Breast epithelium (tissue), 4 donors: ENCODE measurements at regions not wholly inside any gene's neighbourhood (a gene's known extent, or its start where the extent isn't known, plus 50 kb on each side); places are given as distances from the start of the nearest gene placed in this dataset.

Experiments
- DNase-seq, 2 donors: peaks; one replicate each; pipeline ENCODE4 v3.0.0-alpha.2; 2019; ENCODE audit warnings: low spot score in 2 of 2
- H3K27ac ChIP-seq, 2 donors: fragments of 200-600 bp; sonication (generic) in 1 of 2; one replicate each; pipeline ENCODE4 v1.5.1; 2016 to 2019; ENCODE audit warnings: mild to moderate bottlenecking in 1 of 2
- H3K27me3 ChIP-seq, 2 donors: fragments of 200-600 bp; sonication (generic) in 1 of 2; one replicate each; pipeline versions ENCODE4 v1.5.1 to v1.6.0; 2017 to 2019; ENCODE audit warnings: control low read depth in 1 of 2, mild to moderate bottlenecking in 1 of 2
- H3K36me3 ChIP-seq: fragments of 200-600 bp; one replicate; pipeline ENCODE4 v1.5.1; 2019
- H3K4me1 ChIP-seq, 2 donors: fragments of 200-600 bp; sonication (generic); one replicate each; pipeline ENCODE4 v1.5.1; 2016 to 2019; ENCODE audit warnings: control low read depth in 1 of 2
- H3K4me3 ChIP-seq, 3 donors: fragments of 200-600 bp; sonication (generic); 1 replicate in 2 of 3; 2 replicates in 1 of 3; pipeline ENCODE4 v1.5.1; 2016 to 2019; ENCODE audit warnings: mild to moderate bottlenecking in 3 of 3, moderate library complexity in 2 of 3
- H3K9me3 ChIP-seq, 2 donors: fragments of 200-600 bp; sonication (generic) in 1 of 2; one replicate each; pipeline ENCODE4 v1.5.1; 2016 to 2019; ENCODE audit warnings: control low read depth in 1 of 2
- POLR2A ChIP-seq: fragments of 450-650 bp; IDR thresholded peaks from one replicate; pipeline ENCODE4 v1.6.1; 2016; ENCODE audit warnings: antibody characterized with exemption, mild to moderate bottlenecking, moderate library complexity
- POLR2AphosphoS5 ChIP-seq, 3 donors: sonication (generic); formaldehyde crosslinking; IDR thresholded peaks; one replicate each; pipeline ENCODE4 v1.6.1; 2017; ENCODE audit warnings: antibody characterized with exemption in 3 of 3
- intact Hi-C: fragments of 100-400 bp; cut with DNase I; formaldehyde crosslinking; loops from one replicate; pipeline ENCODE4 v1.15.1; 2023; ENCODE audit warnings: low total_unique reads
- TF ChIP-seq, protein P1 (sequence below), 3 donors: fragments of 450-650 bp; IDR thresholded peaks; one replicate each; pipeline ENCODE4 v1.5.1; 2016 to 2017; ENCODE audit warnings: antibody characterized with exemption in 3 of 3, mild to moderate bottlenecking in 3 of 3, moderate library complexity in 3 of 3

DNA sequence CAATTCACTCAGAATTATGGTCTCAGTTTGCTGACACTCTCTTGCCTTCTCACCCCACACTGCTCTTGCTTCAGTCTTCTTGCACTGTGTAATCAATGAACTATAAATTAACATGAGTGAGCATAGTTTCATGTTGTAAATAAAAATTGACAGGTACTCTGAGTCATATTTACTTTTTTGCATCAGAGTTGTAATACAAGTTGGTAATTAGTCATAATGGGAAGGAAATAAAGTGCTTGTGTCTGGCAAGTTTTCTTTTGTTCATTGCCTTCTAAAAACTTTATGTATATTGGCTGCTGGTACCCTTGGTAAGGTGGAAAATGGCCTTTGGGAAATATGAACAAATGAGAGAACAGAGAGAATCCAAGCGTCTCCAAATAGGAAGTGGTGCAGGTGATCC lies 169.3 kb upstream of the MAGI2 start:
- Histone ChIP-seq H3K4me1 (no peaks in the 10 kb centered on the region), H3K36me3 (no peaks in the 10 kb centered on the region), H3K9me3 (no peaks in the 10 kb centered on the region), H3K27me3 (no peaks in the 10 kb centered on the region), H3K4me3 (no peak overlapping the region), H3K27ac (no peak overlapping the region)
- TF ChIP-seq POLR2AphosphoS5 (IDR thresholded peaks at IDR 0.05) (no peak), POLR2A (no peak)
- TF ChIP-seq, protein P1, sequence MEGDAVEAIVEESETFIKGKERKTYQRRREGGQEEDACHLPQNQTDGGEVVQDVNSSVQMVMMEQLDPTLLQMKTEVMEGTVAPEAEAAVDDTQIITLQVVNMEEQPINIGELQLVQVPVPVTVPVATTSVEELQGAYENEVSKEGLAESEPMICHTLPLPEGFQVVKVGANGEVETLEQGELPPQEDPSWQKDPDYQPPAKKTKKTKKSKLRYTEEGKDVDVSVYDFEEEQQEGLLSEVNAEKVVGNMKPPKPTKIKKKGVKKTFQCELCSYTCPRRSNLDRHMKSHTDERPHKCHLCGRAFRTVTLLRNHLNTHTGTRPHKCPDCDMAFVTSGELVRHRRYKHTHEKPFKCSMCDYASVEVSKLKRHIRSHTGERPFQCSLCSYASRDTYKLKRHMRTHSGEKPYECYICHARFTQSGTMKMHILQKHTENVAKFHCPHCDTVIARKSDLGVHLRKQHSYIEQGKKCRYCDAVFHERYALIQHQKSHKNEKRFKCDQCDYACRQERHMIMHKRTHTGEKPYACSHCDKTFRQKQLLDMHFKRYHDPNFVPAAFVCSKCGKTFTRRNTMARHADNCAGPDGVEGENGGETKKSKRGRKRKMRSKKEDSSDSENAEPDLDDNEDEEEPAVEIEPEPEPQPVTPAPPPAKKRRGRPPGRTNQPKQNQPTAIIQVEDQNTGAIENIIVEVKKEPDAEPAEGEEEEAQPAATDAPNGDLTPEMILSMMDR (IDR thresholded peaks at IDR 0.05), result no peak
- no peak for DNase-seq
- intact Hi-C loops, result no loop called here

DNA sequence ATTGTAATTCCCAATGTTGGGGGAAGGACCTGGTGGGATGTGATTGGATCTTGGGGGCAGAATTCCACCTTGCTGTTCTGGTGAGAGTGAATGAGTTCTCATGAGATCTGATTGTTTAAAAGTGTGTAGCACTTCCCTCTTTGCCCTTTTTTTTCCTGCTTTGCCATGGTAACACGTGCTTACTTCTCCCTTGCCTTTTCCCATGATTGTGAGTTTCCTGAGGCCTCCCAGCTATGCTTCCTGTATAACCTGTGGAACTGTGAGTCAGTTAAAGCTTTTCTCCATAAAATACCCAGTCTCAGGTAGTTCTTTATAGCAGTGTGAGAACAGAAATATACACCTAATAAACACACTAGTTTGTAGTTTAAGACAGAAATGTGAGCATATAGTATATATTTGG lies 166.8 kb upstream of the MAGI2 start:
- H3K36me3 ChIP-seq, result no peaks in the 10 kb centered on the region
- H3K27me3 ChIP-seq, result no peaks in the 10 kb centered on the region
- H3K9me3 ChIP-seq, result no peaks in the 10 kb centered on the region
- no peak for DNase-seq
- no peak overlapping the region for H3K27ac ChIP-seq
- no peaks in the 10 kb centered on the region for H3K4me1 ChIP-seq
- H3K4me3 ChIP-seq, result no peak overlapping the region
- intact Hi-C loops, result no loop called here
- TF ChIP-seq, protein P1 (IDR thresholded peaks at IDR 0.05), result no peak
- no peak for TF ChIP-seq POLR2AphosphoS5 (IDR thresholded peaks at IDR 0.05)
- no peak for TF ChIP-seq POLR2A

DNA sequence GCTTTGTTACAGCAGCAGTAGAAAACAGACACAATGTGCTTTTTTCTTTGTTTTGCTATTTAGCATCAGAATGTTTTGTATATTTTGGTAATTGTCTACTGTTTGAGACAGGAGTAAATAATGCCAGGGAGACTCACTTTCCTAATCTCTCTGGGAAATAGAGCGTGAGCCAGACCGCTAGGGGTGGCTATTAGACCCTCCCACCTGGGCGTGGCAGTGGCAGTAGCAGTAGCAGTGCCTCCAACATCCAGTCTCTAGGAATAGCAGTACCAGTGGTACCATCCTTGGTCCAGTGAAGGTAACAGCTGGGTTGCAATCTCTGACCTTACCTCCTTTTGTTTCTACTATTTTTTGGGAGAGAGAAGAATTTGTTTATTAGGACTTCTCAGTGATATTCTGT lies 165.7 kb upstream of the MAGI2 start:
- Histone ChIP-seq H3K4me1 (no peaks in the 10 kb centered on the region), H3K27ac (no peak overlapping the region), H3K4me3 (no peak overlapping the region), H3K27me3 (no peaks in the 10 kb centered on the region), H3K9me3 (no peaks in the 10 kb centered on the region), H3K36me3 (no peaks in the 10 kb centered on the region)
- intact Hi-C loops, result no loop called here
- TF ChIP-seq POLR2A (no peak), POLR2AphosphoS5 (IDR thresholded peaks at IDR 0.05) (no peak)
- TF ChIP-seq, protein P1 (IDR thresholded peaks at IDR 0.05), result no peak
- DNase-seq, result no peak

DNA sequence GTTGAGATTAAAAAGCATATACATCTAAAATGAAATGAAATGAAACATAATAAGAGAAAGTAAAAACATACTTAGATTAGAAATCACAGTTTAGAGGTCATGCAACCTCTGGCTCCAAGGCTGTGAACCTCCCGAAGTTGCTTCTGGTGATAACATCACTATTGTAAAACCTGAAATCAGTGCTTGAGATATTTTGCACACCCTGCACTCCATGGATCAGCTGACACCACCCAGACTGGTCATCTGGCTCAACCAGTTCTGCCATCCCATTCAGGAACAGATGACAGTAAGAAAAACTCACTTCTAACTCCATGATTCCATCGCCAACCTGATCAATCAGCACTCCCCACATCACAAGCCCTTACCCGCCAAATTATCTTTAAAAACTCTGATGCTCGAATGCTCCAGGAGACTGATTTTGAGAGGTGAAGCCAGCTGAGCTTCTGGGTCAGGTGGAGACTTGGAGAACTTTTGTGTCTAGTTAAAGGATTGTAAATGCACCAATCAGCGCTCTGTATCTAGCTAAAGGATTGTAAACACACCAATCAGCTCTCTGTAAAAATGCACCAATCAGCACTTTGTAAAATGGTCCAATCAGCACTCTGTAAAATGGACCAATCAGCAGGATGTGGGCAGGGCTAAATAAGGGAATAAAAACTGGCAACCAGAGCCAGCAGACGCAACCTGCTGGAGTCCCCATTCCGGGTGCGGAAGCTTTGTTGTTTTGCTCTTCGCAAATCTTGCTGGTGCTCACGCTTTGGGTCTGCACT lies 162.6 kb upstream of the MAGI2 start:
- Histone ChIP-seq H3K4me1 (no peaks in the 10 kb centered on the region), H3K4me3 (no peak overlapping the region), H3K36me3 (no peaks in the 10 kb centered on the region), H3K9me3 (no peaks in the 10 kb centered on the region), H3K27ac (no peak overlapping the region), H3K27me3 (no peaks in the 10 kb centered on the region)
- intact Hi-C loops, result no loop called here
- DNase-seq, result no peak
- TF ChIP-seq, protein P1 (IDR thresholded peaks at IDR 0.05), result no peak
- no peak for TF ChIP-seq POLR2A
- TF ChIP-seq POLR2AphosphoS5 (IDR thresholded peaks at IDR 0.05), result no peak

DNA sequence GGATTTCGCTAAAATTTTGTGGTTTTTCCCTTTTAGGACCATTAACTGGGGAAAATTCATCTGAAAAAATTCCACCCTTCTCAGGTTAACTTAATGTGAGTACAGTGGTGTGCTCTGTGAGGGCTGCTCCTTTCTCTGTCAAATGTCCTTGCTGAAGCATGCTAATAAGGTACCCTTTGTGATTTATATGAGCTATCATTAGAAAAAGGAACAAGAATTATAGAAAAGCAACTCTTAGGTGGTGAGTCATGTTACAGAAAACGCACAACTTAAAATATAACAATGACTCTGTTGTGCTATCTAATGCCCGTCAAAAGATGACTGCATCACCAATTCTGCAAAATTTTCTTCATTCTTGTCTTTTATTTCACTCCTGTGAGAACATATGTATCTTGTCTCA lies 162.0 kb upstream of the MAGI2 start:
- no peaks in the 10 kb centered on the region for H3K9me3 ChIP-seq
- TF ChIP-seq POLR2A (no peak), POLR2AphosphoS5 (IDR thresholded peaks at IDR 0.05) (no peak)
- TF ChIP-seq, protein P1 (IDR thresholded peaks at IDR 0.05), result no peak
- intact Hi-C loops, result no loop called here

More for the DNA sequence above, 162.0 kb upstream of the MAGI2 start:
- no peak for DNase-seq
- Histone ChIP-seq H3K4me1 (no peaks in the 10 kb centered on the region), H3K36me3 (no peaks in the 10 kb centered on the region), H3K27ac (no peak overlapping the region), H3K27me3 (no peaks in the 10 kb centered on the region), H3K4me3 (no peak overlapping the region)
